Pons (tissue), 1 donor: ENCODE measurements at regions not wholly inside any gene's neighbourhood (a gene's known extent, or its start where the extent isn't known, plus 50 kb on each side); places are given as distances from the start of the nearest gene placed in this dataset.
"Not testable (repeated sequence)": the region's sequence is repeated elsewhere in the genome, so short reads cannot be mapped to it uniquely, and the experiment has no call there.

Experiments used
- DNase-seq: peaks from one replicate; pipeline ENCODE4 v3.0.0-alpha.2; 2016; ENCODE audit warnings: low spot score

- peak; percentile 26 for DNase-seq
Observed at GRCh38 chr18:2223849-2224248, 347.5 kb downstream of the METTL4 start.

- DNase-seq: no peak
Observed at GRCh38 chr18:2236232-2236631, 335.1 kb downstream of the METTL4 start.

DNA sequence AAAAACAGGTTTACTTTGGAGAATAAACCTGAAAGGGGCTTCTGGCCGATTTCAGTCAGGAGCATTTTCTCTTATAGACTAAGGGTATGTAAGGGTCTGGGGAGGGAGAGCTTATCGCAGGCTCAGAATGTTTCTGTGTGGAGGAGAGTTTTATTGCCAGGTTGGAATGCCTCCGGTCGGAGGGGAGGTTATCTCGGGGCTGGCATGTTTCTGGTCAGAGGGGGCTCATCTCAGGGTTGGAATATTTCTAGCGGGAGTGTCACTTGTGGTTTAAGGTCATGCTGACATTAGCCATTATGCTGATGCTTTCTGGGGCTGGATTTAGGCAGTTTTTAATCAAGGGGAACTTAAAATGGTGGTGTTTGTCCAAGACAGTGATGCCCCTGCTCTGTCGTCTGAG lies 333.6 kb downstream of the METTL4 start:
- no peak for DNase-seq

GRCh38 chr18:2240311-2240705 lies 331.0 kb downstream of the METTL4 start:
- DNase-seq: no peak

- no peak for DNase-seq
Observed at GRCh38 chr18:2244641-2245040, 326.7 kb downstream of the METTL4 start.

DNA sequence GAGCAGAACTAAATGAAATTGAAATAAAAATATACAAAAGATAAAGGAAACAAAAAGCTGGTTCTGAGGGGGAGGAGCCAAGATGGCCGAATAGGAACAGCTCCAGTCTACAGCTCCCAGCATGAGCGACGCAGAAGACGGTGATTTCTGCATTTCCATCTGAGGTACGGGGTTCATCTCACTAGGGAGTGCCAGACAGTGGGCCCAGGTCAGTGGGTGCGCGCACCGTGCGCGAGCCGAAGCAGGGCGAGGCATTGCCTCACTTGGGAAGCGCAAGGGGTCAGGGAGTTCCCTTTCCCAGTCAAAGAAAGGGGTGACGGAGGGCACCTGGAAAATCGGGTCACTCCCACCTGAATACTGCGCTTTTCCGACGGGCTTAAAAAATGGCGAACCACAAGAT lies 324.2 kb downstream of the METTL4 start:
- not testable (repeated sequence) for DNase-seq

DNA sequence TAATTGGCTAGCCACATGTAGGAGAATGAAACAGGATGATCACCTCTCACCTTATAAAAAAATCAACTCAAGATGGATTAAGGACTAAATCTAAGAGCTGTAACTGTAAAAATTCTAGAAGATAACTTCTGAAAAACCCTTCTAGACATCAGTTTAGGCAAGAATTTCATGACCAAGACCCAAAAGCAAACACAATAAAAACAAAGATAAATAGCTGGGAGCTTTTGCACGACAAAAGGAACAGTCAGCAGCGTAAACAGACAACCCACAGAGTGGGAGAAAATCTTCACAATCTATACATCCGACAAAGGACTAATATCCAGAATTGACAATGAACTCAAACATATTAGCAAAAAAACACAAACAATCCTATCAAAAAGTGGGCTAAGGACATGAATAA lies 316.3 kb downstream of the METTL4 start:
- no peak for DNase-seq

DNA sequence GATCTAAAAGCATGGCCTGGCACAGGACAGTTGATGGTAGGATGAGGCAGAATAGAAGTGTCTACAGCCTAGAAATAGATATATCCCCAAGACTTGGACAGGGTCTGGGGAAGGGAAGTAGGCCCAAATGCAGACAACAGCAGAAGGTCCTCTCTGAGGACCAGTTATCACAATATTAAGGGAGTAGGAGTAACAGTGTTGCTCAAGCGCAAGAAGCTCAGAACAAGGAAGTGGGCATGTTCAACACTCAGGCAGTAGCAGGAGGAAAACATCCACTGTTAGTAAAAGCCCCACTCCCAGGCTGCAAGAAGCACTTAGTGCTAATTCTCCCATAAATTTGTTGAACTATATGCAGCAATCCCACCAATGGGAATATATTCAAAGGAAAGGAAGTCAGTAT lies 314.7 kb downstream of the METTL4 start:
- DNase-seq: no peak

GRCh38 chr18:2258954-2259353 lies 312.4 kb downstream of the METTL4 start:
- no peak for DNase-seq

- no peak for DNase-seq
Observed at GRCh38 chr18:2263303-2263890, 307.9 kb downstream of the METTL4 start.

- DNase-seq: no peak
Observed at GRCh38 chr18:2274613-2275012, 296.7 kb downstream of the METTL4 start.

- no peak for DNase-seq
Observed at GRCh38 chr18:2281086-2281485, 290.2 kb downstream of the METTL4 start.

- DNase-seq: no peak
Observed at GRCh38 chr18:2281523-2282199, 289.6 kb downstream of the METTL4 start.

- no peak for DNase-seq
Observed at GRCh38 chr18:2293109-2293839, 278.0 kb downstream of the METTL4 start.

- no peak for DNase-seq
Observed at GRCh38 chr18:2301316-2301715, 270.0 kb downstream of the METTL4 start.

DNA sequence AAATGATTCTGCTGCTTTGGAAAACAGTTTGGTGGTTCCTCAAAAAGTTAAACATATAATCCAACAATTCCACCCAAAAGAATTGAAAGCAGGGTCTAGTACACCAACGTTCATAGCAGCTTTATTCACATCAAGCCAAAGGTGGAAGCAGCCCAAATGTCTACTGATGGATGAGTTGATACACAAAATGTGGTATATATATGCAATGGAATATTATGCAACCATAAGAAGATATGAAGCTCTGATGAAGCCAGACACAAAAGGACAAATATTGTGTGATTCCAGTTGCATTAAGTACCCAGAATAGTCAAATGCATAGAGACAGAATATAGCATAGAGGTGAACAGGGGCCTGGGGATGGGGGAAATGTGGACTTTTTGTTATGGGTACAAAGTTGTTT lies 269.3 kb downstream of the METTL4 start:
- no peak for DNase-seq

DNA sequence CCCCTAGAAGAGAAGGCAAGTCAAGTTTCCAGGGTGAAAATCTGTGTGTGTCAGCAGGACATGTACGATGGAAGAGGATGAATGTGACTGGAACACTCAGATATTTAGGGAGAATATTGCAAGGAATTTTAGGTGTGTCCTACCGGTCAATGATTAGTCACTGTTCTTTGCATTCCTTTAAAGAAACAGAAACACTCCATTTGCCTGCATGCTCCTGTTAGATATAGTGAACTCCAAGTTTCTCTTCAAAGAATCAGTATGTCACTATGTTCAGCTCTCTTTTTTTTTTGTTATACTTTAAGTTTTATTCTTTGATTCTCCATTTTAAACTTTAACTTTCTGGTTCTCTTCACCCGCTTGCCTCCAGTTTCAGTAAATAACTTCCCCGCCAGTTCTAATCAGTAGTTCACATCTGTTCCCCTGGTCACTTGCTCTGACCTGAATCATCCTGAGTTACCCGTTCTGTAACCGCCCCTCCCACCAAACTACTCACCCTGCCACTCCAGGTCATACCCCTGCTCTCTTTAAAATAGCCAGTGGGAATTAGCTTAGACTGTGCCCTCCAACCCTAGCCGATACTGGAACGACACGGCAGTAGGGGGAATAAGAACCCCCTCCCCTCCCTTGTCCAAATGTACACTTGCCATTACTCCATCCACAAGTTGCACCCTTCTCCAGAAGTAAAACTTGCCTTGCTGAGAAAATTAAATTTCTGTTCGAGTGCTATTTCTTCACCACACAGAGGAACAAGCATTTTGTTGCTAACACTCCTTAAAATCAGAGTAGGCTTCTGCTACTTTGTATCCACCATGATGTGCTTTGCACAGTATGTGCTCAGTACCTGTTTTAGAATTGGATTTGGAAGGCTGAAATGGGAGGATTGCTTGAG lies 268.4 kb downstream of the METTL4 start:
- DNase-seq: no peak

DNA sequence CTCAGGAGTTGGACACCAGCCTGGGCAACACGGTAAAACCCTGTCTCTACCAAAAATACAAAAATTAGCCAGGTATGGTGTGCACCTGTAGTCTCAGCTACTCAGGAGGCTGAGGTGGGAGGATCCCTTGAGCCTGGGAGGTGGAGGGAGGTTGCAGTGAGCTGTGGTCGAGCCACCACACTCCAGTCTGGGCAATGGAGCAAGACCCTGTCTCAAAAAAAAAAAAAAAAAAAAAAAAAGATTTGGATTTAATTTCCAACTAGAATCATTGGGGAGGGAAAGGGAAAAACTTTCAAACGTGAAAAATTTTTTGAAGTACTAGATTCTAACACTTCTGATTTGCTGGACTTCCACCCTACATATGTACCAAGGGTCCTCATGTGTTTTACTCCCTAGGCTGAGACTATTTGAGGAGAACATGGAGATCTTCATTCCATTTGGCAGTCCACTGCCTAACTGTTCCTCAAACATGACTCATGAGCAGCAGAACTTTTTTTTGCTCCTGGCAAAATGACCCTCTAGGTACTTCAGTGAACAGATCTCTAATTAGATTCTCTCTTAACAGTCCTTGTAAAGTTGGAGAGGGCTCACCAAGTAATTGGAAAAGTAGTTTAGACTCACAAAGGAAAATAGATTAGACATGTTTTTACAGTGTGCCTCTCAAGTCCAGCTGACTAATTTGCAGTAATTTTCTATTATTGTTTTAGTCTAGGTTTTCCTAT lies 267.6 kb downstream of the METTL4 start:
- no peak for DNase-seq

GRCh38 chr18:2304378-2305175 lies 266.7 kb downstream of the METTL4 start:
- no peak for DNase-seq

DNA sequence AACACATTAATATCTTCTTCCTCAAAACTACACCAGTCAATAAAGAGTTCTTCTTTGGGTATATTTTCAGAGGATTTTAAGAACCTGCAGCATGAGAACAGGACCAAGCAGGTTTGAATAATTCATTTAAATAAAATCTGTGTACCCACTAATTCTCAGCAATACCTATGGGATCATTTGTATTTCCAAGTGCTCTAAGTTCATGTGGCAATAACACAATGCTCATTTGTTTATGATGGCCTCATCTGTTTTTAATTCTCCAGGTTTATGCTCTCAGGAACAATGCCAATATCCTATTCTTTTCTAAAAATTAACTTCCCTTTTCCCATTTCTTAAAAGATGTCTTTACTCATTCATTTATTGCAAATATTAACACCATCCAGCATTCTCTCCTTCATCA lies 264.7 kb downstream of the METTL4 start:
- no peak for DNase-seq

DNA sequence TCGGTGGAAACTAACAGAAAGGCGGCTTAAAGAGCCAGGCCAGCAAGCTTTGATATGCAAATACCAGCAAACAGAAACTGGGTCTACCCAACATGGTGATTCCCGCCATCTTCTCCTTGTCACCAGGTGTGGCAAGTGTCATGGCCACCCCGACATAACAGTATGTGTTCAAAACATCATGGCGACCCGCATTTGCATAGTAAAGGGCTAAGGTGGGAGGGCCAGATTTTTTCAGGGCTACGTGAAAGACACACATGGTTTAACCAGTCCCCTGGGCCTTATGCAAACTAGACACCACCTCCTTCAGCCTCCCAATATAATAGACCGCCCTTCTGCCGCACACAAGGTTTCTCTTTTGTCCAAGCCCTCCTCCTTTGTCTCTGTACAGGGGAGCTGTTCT lies 260.4 kb downstream of the METTL4 start:
- no peak for DNase-seq
